ENCODE measurements at regions not wholly inside any gene's neighbourhood (a gene's known extent, or its start where the extent isn't known, plus 50 kb on each side); places are given as distances from the start of the nearest gene placed in this dataset.

- TF ChIP-seq CTCF (IDR thresholded peaks at IDR 0.05; ENCODE audit: low read length): no peak
- no peak for TF ChIP-seq EZH2 (IDR thresholded peaks at IDR 0.05; ENCODE audit: borderline replicate concordance, low read length)
Observed at GRCh38 chr15:61524545-61524944, 295.4 kb upstream of the RORA start.
